HL-60 (cell line): ENCODE measurements at regions not wholly inside any gene's neighbourhood (a gene's known extent, or its start where the extent isn't known, plus 50 kb on each side); places are given as distances from the start of the nearest gene placed in this dataset.

Experiments
- CTCF ChIP-seq: IDR thresholded peaks from one replicate; pipeline ENCODE4 v1.5.1; 2011; ENCODE audit warnings: low read length, control low read depth, inconsistent platforms; ENCODE audit not compliant: insufficient read depth
- TF ChIP-seq, protein P1 (sequence below): IDR thresholded peaks from 2 replicates; pipeline ENCODE4 v1.6.1; 2012; ENCODE audit warnings: low read depth; ENCODE audit not compliant: insufficient replicate concordance

- TF ChIP-seq, protein P1, sequence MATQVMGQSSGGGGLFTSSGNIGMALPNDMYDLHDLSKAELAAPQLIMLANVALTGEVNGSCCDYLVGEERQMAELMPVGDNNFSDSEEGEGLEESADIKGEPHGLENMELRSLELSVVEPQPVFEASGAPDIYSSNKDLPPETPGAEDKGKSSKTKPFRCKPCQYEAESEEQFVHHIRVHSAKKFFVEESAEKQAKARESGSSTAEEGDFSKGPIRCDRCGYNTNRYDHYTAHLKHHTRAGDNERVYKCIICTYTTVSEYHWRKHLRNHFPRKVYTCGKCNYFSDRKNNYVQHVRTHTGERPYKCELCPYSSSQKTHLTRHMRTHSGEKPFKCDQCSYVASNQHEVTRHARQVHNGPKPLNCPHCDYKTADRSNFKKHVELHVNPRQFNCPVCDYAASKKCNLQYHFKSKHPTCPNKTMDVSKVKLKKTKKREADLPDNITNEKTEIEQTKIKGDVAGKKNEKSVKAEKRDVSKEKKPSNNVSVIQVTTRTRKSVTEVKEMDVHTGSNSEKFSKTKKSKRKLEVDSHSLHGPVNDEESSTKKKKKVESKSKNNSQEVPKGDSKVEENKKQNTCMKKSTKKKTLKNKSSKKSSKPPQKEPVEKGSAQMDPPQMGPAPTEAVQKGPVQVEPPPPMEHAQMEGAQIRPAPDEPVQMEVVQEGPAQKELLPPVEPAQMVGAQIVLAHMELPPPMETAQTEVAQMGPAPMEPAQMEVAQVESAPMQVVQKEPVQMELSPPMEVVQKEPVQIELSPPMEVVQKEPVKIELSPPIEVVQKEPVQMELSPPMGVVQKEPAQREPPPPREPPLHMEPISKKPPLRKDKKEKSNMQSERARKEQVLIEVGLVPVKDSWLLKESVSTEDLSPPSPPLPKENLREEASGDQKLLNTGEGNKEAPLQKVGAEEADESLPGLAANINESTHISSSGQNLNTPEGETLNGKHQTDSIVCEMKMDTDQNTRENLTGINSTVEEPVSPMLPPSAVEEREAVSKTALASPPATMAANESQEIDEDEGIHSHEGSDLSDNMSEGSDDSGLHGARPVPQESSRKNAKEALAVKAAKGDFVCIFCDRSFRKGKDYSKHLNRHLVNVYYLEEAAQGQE = no peak
- no peak for TF ChIP-seq CTCF
Measured at GRCh38 chr9:108400297-108400696, 455.5 kb downstream of the ACTL7B start.
